D341Med (cell line): ENCODE measurements at regions not wholly inside any gene's neighbourhood (a gene's known extent, or its start where the extent isn't known, plus 50 kb on each side); places are given as distances from the start of the nearest gene placed in this dataset.

Experiments
- DNase-seq: peaks from one replicate; pipeline ENCODE4 v3.0.0; 2012; ENCODE audit warnings: low spot score

GRCh38 chr12:131482199-131482598, 228.7 kb upstream of the SFSWAP start:
- DNase-seq = no peak

GRCh38 chr12:131482686-131483085, 228.2 kb upstream of the SFSWAP start:
- no peak for DNase-seq

GRCh38 chr12:131486451-131487230, 224.2 kb upstream of the SFSWAP start:
- no peak for DNase-seq

- DNase-seq = no peak
Measured at GRCh38 chr12:131487388-131488124, 223.3 kb upstream of the SFSWAP start.

- DNase-seq = no peak
Measured at GRCh38 chr12:131489718-131490117, 221.2 kb upstream of the SFSWAP start.

- no peak for DNase-seq
Measured at GRCh38 chr12:131491155-131491554, 219.7 kb upstream of the SFSWAP start.

- no peak for DNase-seq
Measured at GRCh38 chr12:131491916-131492490, 218.9 kb upstream of the SFSWAP start.

GRCh38 chr12:131493068-131493826, 217.6 kb upstream of the SFSWAP start:
- DNase-seq = no peak

- no peak for DNase-seq
Measured at GRCh38 chr12:131494216-131494615, 216.7 kb upstream of the SFSWAP start.

- DNase-seq = no peak
Measured at GRCh38 chr12:131494741-131495524, 216.0 kb upstream of the SFSWAP start.

GRCh38 chr12:131497966-131498365, 212.9 kb upstream of the SFSWAP start:
- no peak for DNase-seq

GRCh38 chr12:131499160-131499863, 211.6 kb upstream of the SFSWAP start:
- DNase-seq = no peak

GRCh38 chr12:131499864-131500190, 211.1 kb upstream of the SFSWAP start:
- DNase-seq = no peak

GRCh38 chr12:131500564-131500963, 210.3 kb upstream of the SFSWAP start:
- no peak for DNase-seq

- DNase-seq = no peak
Measured at GRCh38 chr12:131505561-131505960, 205.3 kb upstream of the SFSWAP start.

- no peak for DNase-seq
Measured at GRCh38 chr12:131506426-131506825, 204.5 kb upstream of the SFSWAP start.

- DNase-seq = no peak
Measured at GRCh38 chr12:131507094-131507493, 203.8 kb upstream of the SFSWAP start.

GRCh38 chr12:131507881-131508280, 203.0 kb upstream of the SFSWAP start:
- no peak for DNase-seq

GRCh38 chr12:131509701-131510100, 201.2 kb upstream of the SFSWAP start:
- DNase-seq = no peak

GRCh38 chr12:131510431-131510830, 200.5 kb upstream of the SFSWAP start:
- DNase-seq = no peak

- DNase-seq = no peak
Measured at GRCh38 chr12:131511391-131511802, 199.5 kb upstream of the SFSWAP start.
